Transverse colon (tissue), 4 donors: ENCODE measurements at regions not wholly inside any gene's neighbourhood (a gene's known extent, or its start where the extent isn't known, plus 50 kb on each side); places are given as distances from the start of the nearest gene placed in this dataset.

Experiments used
- POLR2AphosphoS5 ChIP-seq, 3 donors: sonication (generic); formaldehyde crosslinking; IDR thresholded peaks; one replicate each; pipeline ENCODE4 v1.6.1; 2016; ENCODE audit warnings: antibody characterized with exemption in 3 of 3
- TF ChIP-seq, protein P1 (sequence below), 5 experiments: fragments of 200-600 bp in 3 of 5; fragments of 450-650 bp in 2 of 5; sonication (generic) in 3 of 5; IDR thresholded peaks; 1 replicate in 2 of 5; 2 replicates in 3 of 5; pipeline ENCODE4 v1.5.1; 2016 to 2017; ENCODE audit warnings: antibody characterized with exemption in 5 of 5, inconsistent platforms in 3 of 5, mild to moderate bottlenecking in 2 of 5, moderate library complexity in 1 of 5

DNA sequence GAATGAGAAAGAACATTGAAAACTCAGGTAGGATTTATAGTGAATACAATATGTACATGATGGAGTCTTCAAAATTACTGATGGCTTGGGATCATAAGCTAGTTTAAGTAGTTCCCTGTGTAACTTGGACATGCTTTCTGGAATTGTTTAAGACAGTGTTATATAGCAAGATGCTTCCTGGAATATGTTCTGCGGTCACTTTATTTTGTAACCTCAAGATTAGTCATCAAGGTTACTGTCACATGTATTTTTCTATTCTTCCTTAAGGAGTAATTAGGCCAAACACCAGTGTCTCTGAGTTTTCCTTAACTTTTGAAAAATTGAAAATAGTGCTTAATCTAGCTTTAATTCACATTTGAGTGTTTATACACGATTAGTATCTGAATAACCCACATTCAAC lies 760.3 kb upstream of the ARRDC4 start:
- TF ChIP-seq, protein P1, sequence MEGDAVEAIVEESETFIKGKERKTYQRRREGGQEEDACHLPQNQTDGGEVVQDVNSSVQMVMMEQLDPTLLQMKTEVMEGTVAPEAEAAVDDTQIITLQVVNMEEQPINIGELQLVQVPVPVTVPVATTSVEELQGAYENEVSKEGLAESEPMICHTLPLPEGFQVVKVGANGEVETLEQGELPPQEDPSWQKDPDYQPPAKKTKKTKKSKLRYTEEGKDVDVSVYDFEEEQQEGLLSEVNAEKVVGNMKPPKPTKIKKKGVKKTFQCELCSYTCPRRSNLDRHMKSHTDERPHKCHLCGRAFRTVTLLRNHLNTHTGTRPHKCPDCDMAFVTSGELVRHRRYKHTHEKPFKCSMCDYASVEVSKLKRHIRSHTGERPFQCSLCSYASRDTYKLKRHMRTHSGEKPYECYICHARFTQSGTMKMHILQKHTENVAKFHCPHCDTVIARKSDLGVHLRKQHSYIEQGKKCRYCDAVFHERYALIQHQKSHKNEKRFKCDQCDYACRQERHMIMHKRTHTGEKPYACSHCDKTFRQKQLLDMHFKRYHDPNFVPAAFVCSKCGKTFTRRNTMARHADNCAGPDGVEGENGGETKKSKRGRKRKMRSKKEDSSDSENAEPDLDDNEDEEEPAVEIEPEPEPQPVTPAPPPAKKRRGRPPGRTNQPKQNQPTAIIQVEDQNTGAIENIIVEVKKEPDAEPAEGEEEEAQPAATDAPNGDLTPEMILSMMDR (IDR thresholded peaks at IDR 0.05) = no peak
- no peak for TF ChIP-seq POLR2AphosphoS5 (IDR thresholded peaks at IDR 0.05)
